ENCODE measurements at regions not wholly inside any gene's neighbourhood (a gene's known extent, or its start where the extent isn't known, plus 50 kb on each side); places are given as distances from the start of the nearest gene placed in this dataset.

DNA sequence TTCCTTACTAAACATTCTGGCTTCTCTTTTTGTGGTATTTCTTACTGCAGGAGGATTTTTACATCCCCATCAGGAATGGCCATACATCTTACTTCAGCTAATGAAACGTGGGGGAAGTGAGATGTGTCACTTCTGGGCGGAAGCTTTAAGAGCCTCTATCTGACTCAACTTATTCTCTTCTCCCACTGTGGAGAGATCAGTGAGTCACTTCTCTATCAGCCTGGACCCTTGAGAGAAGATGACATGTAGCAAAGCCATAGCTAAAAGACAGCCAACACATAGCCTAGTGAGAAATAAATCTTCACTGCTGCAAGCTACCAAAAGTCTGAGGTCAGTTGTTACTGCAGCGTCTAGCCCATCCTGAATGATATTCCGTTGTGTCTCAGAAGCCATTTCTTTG lies 1066.7 kb upstream of the RBFOX1 start:
- no peak for TF ChIP-seq POLR2A (IDR thresholded peaks at IDR 0.05; ENCODE audit: low read depth, low read length)
- no peak for TF ChIP-seq TAF1 (IDR thresholded peaks at IDR 0.05; ENCODE audit: borderline replicate concordance, low read depth, low read length)
- no peak for TF ChIP-seq POLR2AphosphoS5 (IDR thresholded peaks at IDR 0.05; ENCODE audit: low read depth, low read length)

Measured in GM12892 (cell line).